Psoas muscle (tissue), 7 donors: ENCODE measurements at regions not wholly inside any gene's neighbourhood (a gene's known extent, or its start where the extent isn't known, plus 50 kb on each side); places are given as distances from the start of the nearest gene placed in this dataset.

Source experiments
- ATAC-seq, 4 donors: fragments of 200-7000 bp; cut with Tn5 transposase; one replicate each; pipeline ENCODE4 v1.9.1; 2020; ENCODE audit warnings: moderate library complexity in 3 of 4, mild to moderate bottlenecking in 2 of 4
- DNase-seq, 2 donors: peaks; one replicate each; pipeline ENCODE4 v3.0.0-alpha.2; 2020
- H3K27ac ChIP-seq: fragments of 200-600 bp; one replicate; pipeline ENCODE4 v1.8.0; 2022
- H3K27me3 ChIP-seq, 3 donors: fragments of 200-600 bp in 1 of 3; one replicate each; pipeline versions ENCODE4 v1.6.1 to v1.8.0; 2013 to 2022; ENCODE audit warnings: low read length in 2 of 3, mild to moderate bottlenecking in 2 of 3, moderate library complexity in 1 of 3; ENCODE audit not compliant: insufficient read depth in 3 of 3
- H3K36me3 ChIP-seq, 2 donors: fragments of 200-600 bp in 1 of 2; one replicate each; pipeline versions ENCODE4 v1.6.1 to v1.8.0; 2013 to 2022; ENCODE audit warnings: low read depth in 1 of 2, mild to moderate bottlenecking in 1 of 2, moderate library complexity in 1 of 2; ENCODE audit not compliant: insufficient read depth in 1 of 2
- H3K4me1 ChIP-seq: fragments of 200-600 bp; one replicate; pipeline ENCODE4 v1.8.0; 2022
- H3K4me3 ChIP-seq: fragments of 200-600 bp; one replicate; pipeline ENCODE4 v1.8.0; 2022; ENCODE audit warnings: mild to moderate bottlenecking
- H3K9me3 ChIP-seq: fragments of 200-600 bp; one replicate; pipeline ENCODE4 v1.8.0; 2022
- CTCF ChIP-seq: fragments of 200-600 bp; IDR thresholded peaks from one replicate; pipeline ENCODE4 v1.8.0; 2022; ENCODE audit warnings: antibody characterized with exemption
- WGBS, 3 donors: extraction: QIAGEN DNeasy Blood & Tissue Kit; methylation state at CpG; one replicate each; pipeline versions ENCODE4 v1.1.6 to v1.1.7; 2013; 5-methylcytosine and 5-hydroxymethylcytosine counted together
- intact Hi-C, 2 donors: fragments of 100-400 bp; cut with DNase I; formaldehyde crosslinking; loops; one replicate each; pipeline versions ENCODE4 v1.11.0 to v1.14.2; 2022
- donor health status: healthy with polysubstance abuse.
- donor health status: DM: no; HTN: no; CAD: no; lungs with moderate emphysema.
- donor health status: Bipolar disorder and iron deficiency.
- donor health status: healthy.
- donor health status: DM: yes; HTN: yes; CAD: no.
- donor health status: DM: no; HTN: no; CAD: no.
- donor health status: DM: yes; HTN: yes; CAD: no.

DNA sequence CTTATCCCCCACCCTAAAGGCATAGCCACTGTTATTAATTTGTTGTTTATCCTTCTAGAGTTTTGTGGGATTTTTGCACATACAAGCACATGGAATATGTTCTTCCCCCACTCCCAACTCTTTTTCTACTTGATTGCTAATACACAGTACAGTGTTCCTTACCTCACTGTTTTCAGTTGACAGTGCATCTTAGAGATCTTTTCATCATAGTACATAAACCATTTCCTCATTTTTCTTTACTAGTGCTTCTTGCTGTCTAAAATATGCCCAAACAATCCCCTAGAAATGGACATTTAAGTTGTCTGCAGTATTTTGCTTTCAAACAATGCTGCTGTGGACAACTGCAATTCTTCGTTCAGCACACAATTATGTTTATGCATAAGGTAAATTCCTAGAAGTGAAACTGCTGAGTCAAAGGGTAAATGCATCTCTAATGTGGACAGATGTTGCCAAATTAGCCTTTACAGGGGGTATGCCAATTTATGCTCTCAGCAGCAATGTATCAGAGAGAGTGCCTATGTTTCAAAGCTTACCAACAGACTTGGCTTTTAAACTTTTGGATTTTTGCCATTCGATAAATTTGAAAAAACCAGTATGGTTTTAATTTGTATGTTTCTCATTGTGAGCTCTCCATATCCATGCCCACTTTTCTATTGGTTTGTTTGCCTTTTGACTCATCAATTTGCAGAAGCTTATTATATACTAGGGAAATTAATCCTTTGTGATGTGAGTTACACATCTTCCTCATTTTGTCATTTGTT is 132.6 kb downstream of the MRPS6 start:
- no peaks in the 10 kb centered on the region for H3K9me3 ChIP-seq
- no peaks in the 10 kb centered on the region for H3K27me3 ChIP-seq
- DNase-seq, result no peak
- no peak overlapping the region for H3K4me3 ChIP-seq
- ATAC-seq, result no peak
- 84 to 94% (median 86%) methylated on average over 2 of the region's 2 CpGs for WGBS, 3 donors
- TF ChIP-seq CTCF, result no peak
- intact Hi-C loops, result no loop called here
- H3K27ac ChIP-seq, result no peak overlapping the region
- peaks cover 14% of the 10 kb centered on the region for H3K4me1 ChIP-seq
- H3K36me3 ChIP-seq, result no peaks in the 10 kb centered on the region

DNA sequence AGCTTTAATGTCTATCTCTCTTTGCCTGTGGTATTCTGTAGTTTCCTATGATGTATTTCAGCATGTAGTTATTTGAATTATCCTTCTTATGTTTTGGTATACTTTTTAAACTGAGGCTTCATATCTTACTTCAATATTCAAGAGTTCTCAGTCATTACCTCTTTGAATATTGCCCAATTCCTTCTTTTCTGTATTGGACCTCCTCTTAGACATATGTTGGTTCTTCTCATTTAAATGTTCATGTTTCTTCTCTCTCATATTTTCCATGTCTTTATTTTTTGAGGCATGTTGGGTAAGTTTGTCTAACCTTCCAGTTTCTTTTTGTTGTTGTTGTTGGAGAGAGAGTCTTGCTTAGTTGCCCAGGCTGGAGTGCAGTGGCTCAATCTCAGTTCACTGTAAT is 140.6 kb downstream of the MRPS6 start:
- no peak for TF ChIP-seq CTCF
- Histone ChIP-seq H3K4me1 (no peaks in the 10 kb centered on the region), H3K4me3 (no peak overlapping the region), H3K36me3 (no peaks in the 10 kb centered on the region), H3K9me3 (peaks cover 9% of the 10 kb centered on the region), H3K27ac (no peak overlapping the region), H3K27me3 (no peaks in the 10 kb centered on the region)
- DNase-seq, result no peak
- intact Hi-C loops, result no loop called here
- ATAC-seq, result no peak

DNA sequence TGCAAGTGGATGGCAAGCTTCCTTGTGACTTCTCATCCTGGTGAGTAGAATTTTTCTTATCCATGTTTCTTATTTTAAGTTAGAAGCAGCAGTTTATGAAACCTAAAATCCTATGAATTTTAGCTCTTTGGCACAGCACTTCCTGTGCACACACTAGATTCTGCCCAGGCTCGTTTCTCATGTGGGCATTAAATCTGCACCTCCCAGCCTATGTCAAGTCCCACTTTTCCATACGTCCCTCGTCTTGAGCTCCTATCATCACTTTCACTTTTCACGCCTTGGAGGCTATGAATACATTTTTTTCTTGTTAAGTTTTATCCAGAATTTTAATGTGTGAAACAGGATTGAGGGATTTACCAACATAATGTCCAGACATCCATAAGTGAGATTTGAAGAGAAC is 142.1 kb downstream of the MRPS6 start:
- H3K36me3 ChIP-seq, result no peaks in the 10 kb centered on the region
- no peaks in the 10 kb centered on the region for H3K4me1 ChIP-seq
- H3K9me3 ChIP-seq, result peaks cover 9% of the 10 kb centered on the region
- no peak for TF ChIP-seq CTCF
- H3K4me3 ChIP-seq, result no peak overlapping the region
- no peak for DNase-seq
- no peaks in the 10 kb centered on the region for H3K27me3 ChIP-seq
- ATAC-seq, result no peak
- no peak overlapping the region for H3K27ac ChIP-seq
- intact Hi-C loops, result no loop called here
- 61 to 71% (median 65%) methylated on average over 4 of the region's 4 CpGs for WGBS, 3 donors

- intact Hi-C loops, result no loop called here
- WGBS, 3 donors, result 31 to 34% (median 33%) methylated on average over 9 of the region's 9 CpGs
- H3K9me3 ChIP-seq, result peaks cover 9% of the 10 kb centered on the region
- H3K27ac ChIP-seq, result no peak overlapping the region
- no peak for TF ChIP-seq CTCF
- no peak overlapping the region for H3K4me3 ChIP-seq
- no peaks in the 10 kb centered on the region for H3K27me3 ChIP-seq
- DNase-seq, result no peak
- peak in 1 of 4 donors; percentile 71 for ATAC-seq
- no peaks in the 10 kb centered on the region for H3K36me3 ChIP-seq
- H3K4me1 ChIP-seq, result peaks cover 6% of the 10 kb centered on the region
Observed at GRCh38 chr21:34215911-34216717, 142.7 kb downstream of the MRPS6 start.
